ENCODE measurements at regions not wholly inside any gene's neighbourhood (a gene's known extent, or its start where the extent isn't known, plus 50 kb on each side); places are given as distances from the start of the nearest gene placed in this dataset.

- no peak for DNase-seq (ENCODE audit: low spot score)
- no peak for TF ChIP-seq CTCF (IDR thresholded peaks at IDR 0.05; ENCODE audit: extremely low read depth, insufficient read depth, missing control alignments)
- in situ Hi-C loops (cut with MboI; ENCODE audit: low pct_unique_long_range_greater_than_20kb, low sequenced_read_pairs, unreplicated experiment) = no loop called here
Measured at GRCh38 chr4:8765631-8766590, 105.7 kb downstream of the HMX1 start.

GRCh38 chr4:8765084-8765483 lies 106.6 kb downstream of the HMX1 start:
- no peak for DNase-seq (ENCODE audit: low spot score)
- in situ Hi-C loops (cut with MboI; ENCODE audit: low pct_unique_long_range_greater_than_20kb, low sequenced_read_pairs, unreplicated experiment) = no loop called here
- TF ChIP-seq CTCF (IDR thresholded peaks at IDR 0.05; ENCODE audit: extremely low read depth, insufficient read depth, missing control alignments) = no peak

GRCh38 chr4:8763966-8764901 lies 107.4 kb downstream of the HMX1 start:
- no peak for DNase-seq (ENCODE audit: low spot score)
- in situ Hi-C loops (cut with MboI; ENCODE audit: low pct_unique_long_range_greater_than_20kb, low sequenced_read_pairs, unreplicated experiment) = no loop called here
- TF ChIP-seq CTCF (IDR thresholded peaks at IDR 0.05; ENCODE audit: extremely low read depth, insufficient read depth, missing control alignments) = no peak

GRCh38 chr4:8762951-8763735 lies 108.5 kb downstream of the HMX1 start:
- no peak for DNase-seq (ENCODE audit: low spot score)
- in situ Hi-C loops (cut with MboI; ENCODE audit: low pct_unique_long_range_greater_than_20kb, low sequenced_read_pairs, unreplicated experiment) = no loop called here

GRCh38 chr4:8762356-8762755 lies 109.3 kb downstream of the HMX1 start:
- in situ Hi-C loops (cut with MboI; ENCODE audit: low pct_unique_long_range_greater_than_20kb, low sequenced_read_pairs, unreplicated experiment) = no loop called here

More at GRCh38 chr4:8762951-8763735, 108.5 kb downstream of the HMX1 start:
- no peak for TF ChIP-seq CTCF (IDR thresholded peaks at IDR 0.05; ENCODE audit: extremely low read depth, insufficient read depth, missing control alignments)

More at GRCh38 chr4:8762356-8762755, 109.3 kb downstream of the HMX1 start:
- TF ChIP-seq CTCF (IDR thresholded peaks at IDR 0.05; ENCODE audit: extremely low read depth, insufficient read depth, missing control alignments) = no peak
- DNase-seq (ENCODE audit: low spot score) = no peak

All from GM13977 (cell line).